ENCODE measurements at regions not wholly inside any gene's neighbourhood (a gene's known extent, or its start where the extent isn't known, plus 50 kb on each side); places are given as distances from the start of the nearest gene placed in this dataset.

- Histone ChIP-seq H3K9me3 (replicated peaks; ENCODE audit: control insufficient read depth, insufficient read depth, low read length) (no peaks in the 10 kb centered on the region), H3K4me1 (ENCODE audit: control insufficient read depth, extremely low read depth, insufficient read depth, low read length) (peaks cover 15% of the 10 kb centered on the region), H3K9me1 (replicated peaks; ENCODE audit: control insufficient read depth, extremely low read depth, insufficient read depth, low read length) (no peaks in the 10 kb centered on the region), H3K79me2 (ENCODE audit: control insufficient read depth, insufficient read depth, low read length) (no peaks in the 10 kb centered on the region), H3K9ac (replicated peaks; ENCODE audit: extremely low read depth, insufficient read depth, low read length) (no peak overlapping the region), H4K20me1 (replicated peaks; ENCODE audit: control insufficient read depth, extremely low read depth, insufficient read depth, low read length) (no peaks in the 10 kb centered on the region), H3K4me2 (ENCODE audit: insufficient read depth, low read length) (no peak overlapping the region), H3K27me3 (ENCODE audit: control insufficient read depth in 2 of 2, insufficient read depth in 2 of 2, low read length in 2 of 2) (no peaks in the 10 kb centered on the region), H2AFZ (ENCODE audit: low read depth, low read length) (no peak overlapping the region), H3K27ac (ENCODE audit: insufficient read depth, low read depth, low read length) (no peak overlapping the region), H3K36me3 (ENCODE audit: control insufficient read depth in 2 of 2, extremely low read depth in 1 of 2, insufficient read depth in 2 of 2, low read length in 2 of 2) (no peaks in the 10 kb centered on the region), H3K4me3 (replicated peaks in 1 of 3; ENCODE audit: insufficient read depth in 1 of 3, low read depth in 1 of 3, low read length in 3 of 3) (no peak overlapping the region)
- ChIA-PET POLR2A (no interaction called here), CTCF (no interaction called here)
- intact Hi-C loops (cut with micrococcal nuclease) = no loop called here
- DNase-seq (ENCODE audit: low read depth, low spot score) (no peak), FAIRE-seq (no peak)
- dilution Hi-C loops (cut with MboI; ENCODE audit: extremely low pct_ligation_motif_present, low sequenced_read_pairs) = no loop called here
- TF ChIP-seq MAX (IDR thresholded peaks at IDR 0.05; ENCODE audit: insufficient read depth, insufficient read length) (no peak), CTCF (IDR thresholded peaks at IDR 0.05; ENCODE audit: extremely low read depth in 1 of 2, insufficient read depth in 1 of 2, low read depth in 1 of 2, low read length in 2 of 2) (no peak), FOS (IDR thresholded peaks at IDR 0.05; ENCODE audit: borderline replicate concordance, insufficient read depth, low read length) (no peak), POLR2AphosphoS5 (IDR thresholded peaks at IDR 0.05; ENCODE audit: insufficient read depth, low read depth, low read length) (no peak), EZH2 (IDR thresholded peaks at IDR 0.05; ENCODE audit: borderline replicate concordance, low read depth, low read length, severe bottlenecking) (no peak), MYC (IDR thresholded peaks at IDR 0.05; ENCODE audit: low read depth, low read length) (no peak), JUN (IDR thresholded peaks at IDR 0.05; ENCODE audit: borderline replicate concordance, insufficient read depth, insufficient read length, low read depth) (no peak), POLR2A (IDR thresholded peaks at IDR 0.05; ENCODE audit: low read depth, low read length) (no peak), GATA2 (IDR thresholded peaks at IDR 0.05; ENCODE audit: insufficient read depth, insufficient read length, low read depth, low read length) (no peak)
- no TSS peak for BruUV-seq (replicated peaks)
These were observed 92.7 kb upstream of the AMN1 start for GRCh38 chr12:31821484-31821883.

Measured in endothelial cell of umbilical vein (primary cell).